GM12878 (cell line): ENCODE measurements at regions not wholly inside any gene's neighbourhood (a gene's known extent, or its start where the extent isn't known, plus 50 kb on each side); places are given as distances from the start of the nearest gene placed in this dataset.

ENCODE experiments used
- ATAC-seq: fragments of 200-7000 bp; cut with Tn5 transposase; 3 replicates; pipeline ENCODE4 v1.9.1; 2020; ENCODE audit warnings: mild to moderate bottlenecking, moderate library complexity
- BruUV-seq: library from RNA; stranded (reverse); fragments of 400-500 nt; replicated peaks from 2 replicates; lab custom pipeline; 2021; lab: Mats Ljungman, UMichigan
- CTCF ChIA-PET: fragments of 300-600 bp; sonication (Branson Sonifier 250); formaldehyde crosslinking; extraction: SDS; loops from one replicate; lab custom pipeline; 2021; ENCODE audit warnings: inconsistent platforms; lab: Yijun Ruan, JAX
- POLR2A ChIA-PET: fragments of 350-600 bp; formaldehyde crosslinking; extraction: SDS; loops from one replicate; lab custom pipeline; 2021; ENCODE audit warnings: inconsistent platforms; lab: Charles Lee
- RAD21 ChIA-PET: fragments of 300-600 bp; sonication (Branson Sonifier 250); formaldehyde crosslinking; loops from one replicate; lab custom pipeline; 2023; ENCODE audit warnings: antibody characterized with exemption; ENCODE audit not compliant: unreplicated experiment; lab: Charles Lee
- SMC1A ChIA-PET: fragments of 300-600 bp; sonication (Branson Sonifier 250); formaldehyde crosslinking; loops from one replicate; lab custom pipeline; 2023; ENCODE audit not compliant: unreplicated experiment, uncharacterized antibody; lab: Charles Lee
- DNase-seq: peaks from one replicate; pipeline ENCODE4 v3.0.0-alpha.2; 2011; ENCODE audit warnings: low read depth, low spot score
- FAIRE-seq: peaks from 3 replicates; lab custom pipeline; 2011; peaks lifted over from hg19 to GRCh38; lab: Jason Lieb, UNC
- H2AFZ ChIP-seq: 2 replicates; pipeline ENCODE4 v1.6.0; 2011; ENCODE audit warnings: low read depth, low read length, control low read depth; ENCODE audit not compliant: control insufficient read depth
- H3K27ac ChIP-seq: 2 replicates; pipeline ENCODE4 v1.5.1; 2011; ENCODE audit warnings: control low read depth; ENCODE audit not compliant: control insufficient read depth, insufficient read depth
- H3K27me3 ChIP-seq, 2 experiments: replicated peaks in 1 of 2; 2 replicates each; pipeline versions ENCODE4 v1.6.0 to v1.6.1; 2011; ENCODE audit warnings: low read length in 1 of 2; ENCODE audit not compliant: control insufficient read depth in 2 of 2, insufficient read depth in 2 of 2
- H3K36me3 ChIP-seq, 2 experiments: 2 replicates each; pipeline ENCODE4 v1.5.1; 2011; ENCODE audit warnings: low read length in 1 of 2; ENCODE audit not compliant: control insufficient read depth in 2 of 2, insufficient read depth in 2 of 2
- H3K4me1 ChIP-seq: 2 replicates; pipeline ENCODE4 v1.6.1; 2011; ENCODE audit warnings: mild to moderate bottlenecking, low read length, moderate library complexity, mixed read lengths; ENCODE audit not compliant: control insufficient read depth, insufficient read depth
- H3K4me2 ChIP-seq: 2 replicates; pipeline ENCODE4 v1.6.0; 2011; ENCODE audit warnings: control low read depth; ENCODE audit not compliant: control insufficient read depth, insufficient read depth
- H3K4me3 ChIP-seq: fragments of 200-600 bp; sonication (generic); 2 replicates; pipeline ENCODE4 v1.5.1; 2016
- H3K79me2 ChIP-seq: 2 replicates; pipeline ENCODE4 v1.6.0; 2011; ENCODE audit warnings: low read length; ENCODE audit not compliant: control insufficient read depth, insufficient read depth
- H3K9ac ChIP-seq: 2 replicates; pipeline ENCODE4 v1.8.0; 2011; ENCODE audit warnings: low read length, control low read depth, mixed read lengths; ENCODE audit not compliant: control insufficient read depth, insufficient read depth
- H3K9me3 ChIP-seq: replicated peaks from 3 replicates; pipeline ENCODE4 v1.5.1; 2011; ENCODE audit warnings: mild to moderate bottlenecking, low read length; ENCODE audit not compliant: control insufficient read depth, insufficient read depth
- H4K20me1 ChIP-seq: 2 replicates; pipeline ENCODE4 v1.6.0; 2011; ENCODE audit not compliant: control insufficient read depth, insufficient read depth
- CBX3 ChIP-seq: fragments of 200-600 bp; sonication (generic); IDR thresholded peaks from 2 replicates; pipeline ENCODE4 v1.6.1; 2016; ENCODE audit warnings: low read depth, borderline replicate concordance
- CBX5 ChIP-seq: sonication (generic); IDR thresholded peaks from 2 replicates; pipeline ENCODE4 v1.6.1; 2016; ENCODE audit warnings: low read depth, moderate library complexity, mild to moderate bottlenecking, inconsistent platforms
- E2F8 ChIP-seq: fragments of 450-650 bp; IDR thresholded peaks from 2 replicates; pipeline ENCODE4 v1.6.1; 2018; ENCODE audit warnings: mild to moderate bottlenecking, low read depth, moderate library complexity; ENCODE audit not compliant: partially characterized antibody
- EGR1 ChIP-seq, 2 experiments: IDR thresholded peaks; 1 replicate in 1 of 2; 2 replicates in 1 of 2; pipeline ENCODE4 v1.6.1; 2011 to 2012; ENCODE audit warnings: low read depth in 2 of 2, low read length in 2 of 2, borderline replicate concordance in 1 of 2, mild to moderate bottlenecking in 1 of 2, moderate library complexity in 1 of 2
- ETV6 ChIP-seq, 2 experiments: fragments of 450-650 bp in 1 of 2; IDR thresholded peaks in 1 of 2; conservative IDR thresholded peaks in 1 of 2; 2 replicates each; pipeline ENCODE4 v1.6.1; 2014; ENCODE audit warnings: antibody characterized with exemption in 1 of 2, borderline replicate concordance in 1 of 2, low read depth in 1 of 2, mild to moderate bottlenecking in 1 of 2, moderate library complexity in 1 of 2
- EZH2 ChIP-seq: IDR thresholded peaks from 2 replicates; pipeline ENCODE4 v1.6.1; 2012; ENCODE audit warnings: low read depth, mild to moderate bottlenecking, control low read depth, inconsistent platforms, low read length, borderline replicate concordance; ENCODE audit not compliant: control insufficient read depth
- NR2F1 ChIP-seq: fragments of 450-650 bp; conservative IDR thresholded peaks from 2 replicates; pipeline ENCODE4 v1.6.1; 2017; ENCODE audit warnings: mild to moderate bottlenecking
- PAX5 ChIP-seq: IDR thresholded peaks from 2 replicates; pipeline ENCODE4 v1.6.1; 2011; ENCODE audit warnings: low read depth, low read length, borderline replicate concordance
- PRDM15 ChIP-seq: fragments of 450-650 bp; formaldehyde crosslinking; IDR thresholded peaks from 2 replicates; pipeline ENCODE4 v1.4.0; 2020; ENCODE audit warnings: mild to moderate bottlenecking, moderate library complexity
- ZNF592 ChIP-seq: fragments of 450-650 bp; IDR thresholded peaks from 2 replicates; pipeline ENCODE4 v1.6.1; 2017; ENCODE audit warnings: mild to moderate bottlenecking, moderate library complexity
- WGBS: methylation state at CpG from one replicate; pipeline ENCODE4 v1.1.6; 2016; ENCODE audit warnings: low lambda C conversion rate; ENCODE audit not compliant: insufficient replicate concordance, insufficient coverage; ENCODE audit errors: missing lambda C conversion rate; 5-methylcytosine and 5-hydroxymethylcytosine counted together
- in situ Hi-C: fragments of 300-500 bp; cut with MboI; formaldehyde crosslinking; loops from 9 replicates; pipeline ENCODE4 v1.14.3; 2018; ENCODE audit warnings: mixed read lengths
- intact Hi-C: fragments of 100-400 bp; cut with micrococcal nuclease; formaldehyde crosslinking; loops from one replicate; pipeline ENCODE4 v1.14.2; 2022; ENCODE audit not compliant: unreplicated experiment

GRCh38 chr2:101571951-101572350 lies 97.0 kb upstream of the RFX8 start:
- in situ Hi-C loops (no loop called here), intact Hi-C loops (no loop called here)
- RAD21 ChIA-PET = no interaction called here
- Histone ChIP-seq H3K79me2 (no peaks in the 10 kb centered on the region), H3K27ac (no peak overlapping the region), H3K9ac (no peak overlapping the region), H3K27me3 (no peaks in the 10 kb centered on the region), H3K36me3 (no peaks in the 10 kb centered on the region), H2AFZ (no peak overlapping the region), H3K4me3 (no peak overlapping the region), H3K4me2 (no peak overlapping the region), H3K9me3 (no peaks in the 10 kb centered on the region), H3K4me1 (no peaks in the 10 kb centered on the region), H4K20me1 (no peaks in the 10 kb centered on the region)
- ATAC-seq (no peak), DNase-seq (no peak), FAIRE-seq (no peak)
- 76% methylated on average over 1 of the region's 1 CpG for WGBS
- BruUV-seq = no TSS peak
- CTCF ChIA-PET = interaction anchor here (0.5 to 1.0 kb wide), 3 partner anchors 48 to 399 kb away, joined by 3 read pairs; no protein-coding TSS in a partner anchor
- SMC1A ChIA-PET = interaction anchor here (0.8 kb wide), 1 partner anchor 16 kb away, joined by 4 read pairs; no protein-coding TSS in a partner anchor
- POLR2A ChIA-PET = no interaction called here
- TF ChIP-seq PAX5 (no peak), ZNF592 (no peak), EGR1 (IDR thresholded peaks at IDR 0.05; ENCODE audit: borderline replicate concordance in 1 of 2, low read depth in 2 of 2, low read length in 2 of 2) (no peak), ETV6 (conservative IDR thresholded peaks at IDR 0.05 in 1 of 2, IDR thresholded peaks at IDR 0.05 in 1 of 2; ENCODE audit: borderline replicate concordance in 1 of 2, low read depth in 1 of 2) (no peak), PRDM15 (no peak), EZH2 (no peak), NR2F1 (no peak), E2F8 (no peak), CBX3 (no peak), CBX5 (no peak)
